ENCODE measurements at regions not wholly inside any gene's neighbourhood (a gene's known extent, or its start where the extent isn't known, plus 50 kb on each side); places are given as distances from the start of the nearest gene placed in this dataset.

DNA sequence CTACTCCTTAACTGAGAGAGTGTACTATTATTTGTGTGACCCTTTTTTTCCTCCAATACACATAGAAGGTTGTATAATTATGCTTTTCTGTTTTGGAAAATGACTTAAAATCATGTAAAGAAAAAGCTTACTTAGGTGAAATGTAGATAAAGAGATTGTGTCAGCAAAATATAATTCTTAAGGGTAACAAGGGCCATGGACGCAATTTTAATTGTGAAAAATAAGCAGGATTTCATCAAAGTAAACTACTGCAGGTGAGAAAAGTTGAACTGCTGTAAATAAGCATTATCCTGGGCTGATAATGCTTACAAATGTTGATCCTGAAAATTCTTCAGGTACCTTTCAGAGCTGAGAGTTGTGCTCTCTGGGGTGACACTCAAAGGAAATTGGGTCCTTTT lies 141.5 kb downstream of the RPIA start:
- no peak for DNase-seq (ENCODE audit: low read depth in 2 of 2)

DNA sequence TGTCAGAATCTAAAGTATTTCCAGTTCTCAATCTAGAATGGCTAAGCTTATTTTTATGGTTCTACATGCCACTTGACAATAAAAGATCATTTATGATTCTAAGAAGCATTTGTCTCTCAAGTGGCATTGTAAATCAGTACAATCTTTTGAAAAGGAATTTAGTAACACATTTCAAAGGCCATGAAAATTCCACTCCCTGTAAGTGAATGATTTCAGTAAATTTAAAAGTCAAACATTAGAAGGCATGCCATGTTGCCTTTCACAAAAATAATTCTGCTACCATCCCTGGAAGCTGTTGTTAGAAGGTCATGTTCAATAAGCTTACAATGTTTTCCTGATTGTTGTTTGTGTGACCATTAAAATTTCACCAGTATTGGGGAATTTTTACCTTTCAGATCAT lies 142.9 kb downstream of the RPIA start:
- no peak for DNase-seq (ENCODE audit: low read depth in 2 of 2)

DNA sequence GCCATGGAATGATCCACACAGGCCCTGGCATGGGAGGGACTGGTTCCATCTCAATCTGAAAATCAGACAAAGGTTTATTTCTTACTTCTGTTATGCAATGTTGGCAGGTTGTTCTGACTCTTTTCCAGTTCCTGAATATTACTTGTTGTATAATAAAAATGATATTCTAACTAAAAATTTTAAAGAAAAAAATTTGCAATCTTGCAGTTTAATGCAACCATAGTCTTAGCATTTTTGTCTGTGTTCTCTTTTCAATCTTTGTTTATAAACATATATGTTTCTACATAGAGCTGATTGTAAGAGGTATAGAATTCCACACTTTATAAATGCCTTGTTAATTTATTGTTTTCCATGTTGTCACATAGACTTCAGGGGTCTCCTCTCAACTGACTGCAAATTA lies 143.4 kb downstream of the RPIA start:
- DNase-seq (ENCODE audit: low read depth in 2 of 2): no peak

DNA sequence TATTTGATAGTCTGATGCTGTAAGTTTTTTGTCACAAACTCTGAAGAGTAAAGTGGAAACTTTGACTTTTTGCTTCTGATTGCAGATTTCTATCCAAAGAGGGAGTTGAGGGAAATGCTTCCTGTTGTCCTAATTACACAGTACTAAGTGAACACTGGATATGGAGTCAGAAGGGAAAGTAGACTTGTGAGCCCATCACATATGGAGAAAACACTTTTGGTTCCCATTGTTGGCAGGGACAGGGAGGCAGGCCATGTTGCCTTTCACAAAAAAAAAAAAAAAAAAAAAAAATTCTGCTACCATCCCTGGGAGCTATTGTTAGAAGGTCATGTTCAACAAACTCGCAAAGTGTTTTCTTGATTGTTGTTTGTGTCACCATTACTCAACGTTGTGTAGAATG lies 144.3 kb downstream of the RPIA start:
- no peak for DNase-seq (ENCODE audit: low read depth in 2 of 2)

DNA sequence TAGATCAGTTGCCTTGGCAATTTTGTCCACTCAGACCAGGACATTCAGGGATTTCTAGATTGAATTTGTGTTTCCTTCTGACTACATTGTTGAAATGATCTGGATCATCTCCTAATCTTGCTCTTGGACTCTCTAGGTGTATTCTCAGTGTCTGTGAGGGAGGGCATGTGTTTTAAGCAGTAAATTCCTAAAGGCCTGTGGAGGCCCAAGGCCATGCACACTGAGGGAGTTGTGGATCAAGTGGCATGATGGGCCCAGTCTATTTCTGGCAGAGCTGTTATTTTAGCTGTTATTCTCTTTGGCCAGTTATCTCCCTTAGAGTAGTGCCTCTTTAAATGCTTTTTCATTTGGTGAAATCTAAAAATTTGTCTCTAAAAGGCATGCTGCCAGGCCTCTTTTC lies 144.9 kb downstream of the RPIA start:
- DNase-seq (ENCODE audit: low read depth in 2 of 2): no peak

DNA sequence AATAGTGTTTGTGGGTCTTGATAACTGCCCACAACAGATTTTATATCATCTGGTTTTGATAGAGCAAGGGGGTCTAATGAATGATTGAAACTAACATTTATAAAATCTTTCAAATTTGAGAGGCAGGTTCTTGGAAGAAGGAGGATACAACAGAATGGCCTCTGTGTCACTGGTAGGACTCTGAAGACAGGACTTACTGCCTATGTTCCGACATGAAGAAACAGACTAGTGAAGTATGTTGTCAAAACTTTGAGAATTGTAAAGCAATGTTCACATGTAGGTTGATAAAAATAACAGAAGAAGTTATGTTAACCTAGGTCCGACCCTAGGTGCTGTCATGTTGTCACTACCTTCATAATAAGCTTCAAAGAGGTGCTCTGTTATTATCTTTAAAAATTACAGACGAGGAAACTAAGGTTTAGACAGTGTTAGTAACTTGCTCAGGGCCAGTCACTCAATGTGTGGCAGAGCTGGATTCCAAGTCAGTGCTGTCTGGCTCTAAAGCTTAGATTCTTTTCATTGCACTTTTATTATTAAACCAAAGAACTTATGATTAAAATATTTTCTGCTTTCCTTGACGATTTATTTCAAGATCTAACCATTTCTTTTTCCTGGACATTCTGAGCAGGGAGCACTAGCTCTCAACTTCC lies 146.2 kb downstream of the RPIA start:
- DNase-seq (ENCODE audit: low read depth in 2 of 2): no peak

DNA sequence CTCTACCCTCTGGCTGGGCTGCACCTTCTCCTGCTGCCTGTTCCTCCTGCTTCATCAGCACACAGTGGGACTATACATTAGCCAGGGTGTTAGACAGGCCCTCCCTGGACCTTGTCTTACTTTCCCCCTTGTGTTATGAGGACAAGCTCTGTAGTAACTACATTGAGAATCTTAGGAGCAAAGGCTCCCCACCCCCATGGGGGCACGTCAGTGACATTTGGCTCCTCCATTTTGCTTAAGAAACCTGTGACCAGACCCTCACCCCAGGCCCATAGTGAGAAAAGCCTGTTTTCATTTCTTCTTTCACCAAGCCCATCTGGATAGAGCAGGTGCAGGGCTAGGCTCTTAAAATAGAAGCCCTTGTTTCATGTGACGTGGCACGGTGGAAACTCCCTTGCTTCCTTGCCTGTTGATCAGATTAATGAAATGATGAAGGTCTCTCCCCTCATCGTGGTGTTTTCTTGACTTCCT lies 146.7 kb downstream of the RPIA start:
- DNase-seq (ENCODE audit: low read depth in 2 of 2): no peak

DNA sequence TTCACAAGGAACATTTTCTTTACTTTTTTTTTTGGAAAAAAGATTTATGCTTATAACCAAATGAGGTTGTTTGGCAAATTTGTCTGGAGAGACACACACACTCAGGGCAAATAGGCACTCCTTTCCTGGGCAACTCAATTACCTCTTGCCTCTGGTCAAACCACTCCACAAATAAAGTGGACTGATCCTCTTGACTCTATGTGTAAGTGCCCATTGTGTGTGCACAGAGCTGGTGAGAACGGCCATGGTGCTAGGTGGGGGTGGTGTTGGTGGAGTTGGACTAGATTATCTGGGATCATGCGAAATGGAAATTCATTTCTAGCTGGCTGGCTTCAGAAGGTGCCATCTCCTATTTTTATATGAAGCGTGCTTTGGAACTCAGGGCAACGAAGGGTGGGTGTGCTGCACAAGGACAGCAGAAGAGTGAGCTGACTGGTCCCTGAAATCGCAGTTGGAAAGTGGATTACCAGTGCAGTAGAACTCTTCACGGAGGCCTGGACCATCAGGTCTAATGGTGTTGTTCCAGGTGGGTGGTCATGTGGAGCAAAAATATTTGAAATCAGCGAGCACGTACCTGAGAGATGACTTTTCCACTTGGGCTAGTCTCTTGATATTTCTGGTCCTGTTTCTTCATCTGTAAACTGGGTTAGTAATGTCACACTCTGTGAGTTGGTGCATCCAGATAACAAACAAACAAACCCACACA lies 149.9 kb downstream of the RPIA start:
- DNase-seq (ENCODE audit: low read depth in 2 of 2): no peak

DNA sequence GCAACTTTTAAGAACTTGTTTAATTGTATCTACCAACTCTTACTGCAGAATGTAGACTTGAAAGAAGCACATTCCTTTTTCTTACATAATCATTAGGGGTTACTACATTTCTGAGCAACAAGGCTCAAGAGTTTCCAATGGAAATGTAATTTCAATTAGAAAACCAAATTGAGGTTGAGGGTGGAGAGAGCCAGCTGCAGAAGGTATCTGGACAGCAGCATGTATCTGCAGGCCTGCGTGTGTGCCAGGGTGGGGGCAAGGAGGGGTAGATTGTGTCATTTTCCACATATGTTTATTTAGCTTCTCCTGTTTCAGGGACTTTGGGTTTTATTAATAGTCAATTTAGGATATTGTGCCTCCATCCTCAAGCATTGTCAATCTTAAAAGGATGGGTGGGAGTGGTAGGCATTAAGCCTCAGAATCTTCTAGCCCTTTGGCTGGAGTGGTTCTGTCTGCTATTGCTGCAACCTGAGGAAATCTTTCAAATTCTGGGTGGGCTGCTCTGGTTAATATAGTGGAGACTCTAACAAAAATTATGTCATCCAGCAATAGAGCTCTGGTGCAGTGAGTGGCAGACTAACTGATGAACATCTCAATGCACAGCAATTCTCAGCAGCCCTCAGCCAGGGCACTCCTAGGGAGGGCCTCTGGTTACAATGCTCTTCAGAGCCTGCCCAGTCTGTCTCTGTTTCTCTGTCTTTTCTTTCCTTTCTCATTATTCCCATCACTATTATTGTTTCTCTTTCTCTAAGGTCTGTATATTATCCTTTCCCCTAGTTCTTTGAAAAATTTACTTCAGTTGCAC lies 151.4 kb downstream of the RPIA start:
- no peak for DNase-seq (ENCODE audit: low read depth in 2 of 2)

DNA sequence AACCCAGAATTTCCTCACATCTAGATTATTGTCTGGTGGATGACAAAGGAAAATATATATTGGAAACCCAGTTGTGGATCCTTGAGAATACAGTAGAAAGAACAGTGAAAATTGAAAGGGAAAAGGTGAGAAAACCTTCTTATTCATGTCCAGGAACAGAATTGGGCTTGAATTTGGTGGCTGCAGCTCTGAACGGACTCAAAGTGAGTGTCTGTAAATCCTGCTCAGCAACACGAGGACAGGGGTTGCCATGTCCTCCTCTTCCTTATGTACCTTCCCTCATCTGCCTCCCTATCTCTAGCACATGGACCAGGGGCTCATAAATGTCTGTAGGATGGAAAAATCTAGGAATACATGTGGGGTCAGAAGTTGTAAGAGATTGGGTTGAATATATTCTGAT lies 152.2 kb downstream of the RPIA start:
- DNase-seq (ENCODE audit: low read depth in 2 of 2): no peak

DNA sequence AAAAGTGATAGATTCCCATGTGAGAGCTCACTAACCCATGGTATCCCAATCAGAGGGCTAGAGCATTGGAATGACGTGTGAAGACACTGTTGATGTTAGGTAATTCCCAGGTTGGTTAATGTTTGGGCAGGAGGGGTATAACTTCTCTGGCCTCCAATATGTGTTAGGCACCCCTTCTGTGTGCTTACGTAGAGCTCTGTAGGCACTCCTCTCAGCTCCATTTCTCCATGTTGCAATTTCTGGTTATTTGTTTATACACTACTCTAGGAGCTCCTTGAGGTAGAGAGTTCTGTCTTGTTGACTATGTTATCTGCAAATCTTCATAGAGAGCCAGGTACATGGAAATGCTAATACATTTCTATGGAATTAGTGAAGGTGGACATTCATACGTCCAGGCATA lies 153.5 kb downstream of the RPIA start:
- DNase-seq (ENCODE audit: low read depth in 2 of 2): no peak

DNA sequence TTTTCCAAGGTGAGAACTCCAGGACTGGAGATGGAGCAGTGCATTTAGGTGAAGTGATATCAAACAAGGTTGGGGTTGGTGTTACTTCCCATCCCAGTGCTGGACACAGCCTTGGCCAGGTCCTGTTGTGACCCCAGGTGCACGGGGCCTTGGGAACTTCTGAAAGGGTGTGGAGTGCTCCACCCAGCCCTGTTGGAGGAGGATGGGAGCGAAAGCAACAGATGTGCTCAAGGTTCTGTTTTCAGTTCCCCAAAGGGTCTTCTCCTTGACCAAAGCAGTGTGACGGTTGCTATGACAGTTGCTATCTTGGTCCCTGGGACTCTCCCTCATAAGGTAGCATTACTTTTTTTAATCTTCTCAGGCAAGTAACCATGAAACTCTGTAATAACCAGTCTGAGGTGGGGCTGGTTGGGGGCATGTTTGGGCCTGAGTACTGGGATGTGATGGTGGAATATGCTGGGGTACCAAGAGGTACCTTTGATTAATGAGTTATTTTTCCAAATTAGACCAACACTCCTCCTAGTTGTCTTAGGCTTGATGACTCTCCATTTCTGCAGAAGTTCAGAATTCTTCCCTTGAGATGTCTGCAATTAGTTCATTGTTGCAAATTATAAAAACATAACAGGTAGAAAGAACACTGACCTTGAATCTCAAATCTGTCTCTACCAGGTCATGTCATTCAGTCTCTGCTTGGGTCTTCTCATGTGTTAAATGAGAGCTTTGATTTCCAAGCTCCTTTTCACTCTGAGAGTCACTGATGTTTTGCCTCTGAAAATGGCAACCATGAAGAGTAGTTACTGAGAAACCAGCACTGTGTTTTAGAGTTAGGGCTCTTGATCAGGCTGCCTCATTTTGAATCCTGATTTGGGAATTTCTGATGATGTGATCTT lies 154.5 kb downstream of the RPIA start:
- DNase-seq (ENCODE audit: low read depth in 2 of 2): no peak

DNA sequence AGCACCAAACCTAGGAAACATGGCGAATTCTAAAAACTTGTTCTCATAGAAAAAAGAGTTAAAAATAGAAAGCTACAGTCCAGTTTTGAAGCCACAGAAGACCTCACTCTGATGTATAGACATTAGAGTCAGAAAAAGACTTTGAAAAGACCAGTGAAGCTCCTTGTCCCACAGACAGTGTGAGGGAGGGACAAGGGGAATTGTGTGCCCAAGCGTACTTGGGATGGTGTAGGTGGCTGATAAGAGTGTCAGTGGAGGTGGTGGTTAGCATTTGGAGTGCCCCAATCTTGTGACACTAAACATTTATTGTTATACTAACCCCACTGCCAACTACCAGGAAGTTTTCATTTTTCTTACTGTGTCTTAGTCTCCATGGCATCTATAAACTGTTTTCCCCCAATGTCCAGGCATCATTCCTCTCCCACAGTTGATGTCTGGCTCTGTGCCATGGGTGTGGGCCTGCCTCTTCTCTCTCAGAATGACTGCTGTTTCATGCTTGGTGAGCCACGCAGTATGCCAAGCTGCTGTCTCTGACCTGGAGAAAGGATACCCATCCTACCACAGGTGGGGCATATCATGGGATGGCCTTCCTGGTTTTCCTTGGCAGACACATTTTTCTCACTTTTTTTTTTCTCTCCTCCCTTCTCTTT lies 161.4 kb downstream of the RPIA start:
- DNase-seq (ENCODE audit: low read depth in 2 of 2): no peak

DNA sequence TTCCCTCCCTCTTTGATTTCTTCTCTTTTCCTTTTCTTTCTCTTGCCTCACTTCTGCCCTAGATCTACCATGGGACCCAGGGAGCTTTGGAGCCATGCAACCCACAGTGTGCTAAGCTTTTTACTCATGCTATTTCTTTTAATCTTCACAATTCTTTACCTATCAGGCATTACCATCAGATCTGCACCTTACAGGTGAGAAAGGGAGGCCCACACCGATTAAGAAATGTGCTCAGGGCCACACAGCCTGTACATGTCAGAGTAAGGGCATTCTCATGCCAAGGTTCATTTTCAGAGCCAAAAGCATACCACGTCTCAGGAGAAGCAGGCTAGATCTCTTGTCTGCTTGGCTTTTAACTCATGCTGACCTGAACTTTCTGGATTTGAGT lies 161.9 kb downstream of the RPIA start:
- no peak for DNase-seq (ENCODE audit: low read depth in 2 of 2)

DNA sequence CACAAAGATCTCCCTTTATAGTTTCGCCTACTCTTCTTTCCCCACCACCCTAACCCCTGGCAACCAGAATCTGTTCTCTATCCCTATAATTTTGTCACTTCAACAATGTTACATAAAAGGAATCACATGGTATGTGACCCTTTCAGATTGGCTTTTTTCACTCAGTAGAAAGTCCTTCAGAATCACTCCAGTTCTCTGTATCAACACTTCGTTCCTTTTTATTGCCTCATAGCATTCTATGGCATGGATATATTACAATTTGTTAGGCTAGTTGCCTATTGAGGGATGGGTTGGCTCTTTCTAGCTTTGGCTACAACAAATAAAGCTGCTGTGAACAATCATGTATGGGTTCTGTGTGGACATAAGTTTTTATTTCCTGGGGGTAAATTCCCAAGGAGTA lies 163.1 kb downstream of the RPIA start:
- no peak for DNase-seq (ENCODE audit: low read depth in 2 of 2)

DNA sequence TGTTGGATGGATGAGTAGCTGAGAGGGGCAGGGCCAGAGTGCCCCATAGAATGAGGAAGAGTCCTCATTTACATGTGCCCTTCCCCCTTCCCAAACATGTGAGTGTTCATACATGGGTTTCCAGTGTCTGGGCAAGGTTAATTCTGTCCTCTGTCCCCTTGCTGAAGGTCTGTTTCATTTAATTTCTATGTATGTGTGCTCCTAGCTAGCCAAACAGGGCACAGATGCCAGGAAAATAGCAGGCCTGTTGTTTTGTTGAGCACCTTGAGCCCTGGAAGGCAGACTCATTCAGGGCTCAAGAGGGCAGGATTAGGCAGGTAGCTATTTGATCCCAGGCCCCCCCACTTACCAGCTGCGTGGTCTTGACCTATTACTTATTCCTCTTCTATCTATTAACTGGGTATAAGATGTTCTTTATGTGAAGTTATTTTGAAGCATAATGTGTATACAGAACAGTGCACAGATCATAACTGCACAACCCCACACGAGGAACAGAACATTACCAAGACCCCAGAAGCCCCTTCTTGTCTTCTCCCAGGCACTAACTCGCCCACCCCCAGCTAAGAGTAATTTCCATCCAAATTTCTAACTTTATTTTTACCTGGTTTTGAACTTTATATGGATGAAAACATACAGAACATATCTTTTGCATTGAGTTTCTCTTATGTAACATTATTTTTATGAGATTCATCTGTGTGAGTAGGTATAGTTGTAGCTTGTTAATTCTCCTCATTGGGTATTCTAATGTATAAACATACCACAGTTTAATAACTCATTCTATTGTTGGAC lies 164.3 kb downstream of the RPIA start:
- no peak for DNase-seq (ENCODE audit: low read depth in 2 of 2)

DNA sequence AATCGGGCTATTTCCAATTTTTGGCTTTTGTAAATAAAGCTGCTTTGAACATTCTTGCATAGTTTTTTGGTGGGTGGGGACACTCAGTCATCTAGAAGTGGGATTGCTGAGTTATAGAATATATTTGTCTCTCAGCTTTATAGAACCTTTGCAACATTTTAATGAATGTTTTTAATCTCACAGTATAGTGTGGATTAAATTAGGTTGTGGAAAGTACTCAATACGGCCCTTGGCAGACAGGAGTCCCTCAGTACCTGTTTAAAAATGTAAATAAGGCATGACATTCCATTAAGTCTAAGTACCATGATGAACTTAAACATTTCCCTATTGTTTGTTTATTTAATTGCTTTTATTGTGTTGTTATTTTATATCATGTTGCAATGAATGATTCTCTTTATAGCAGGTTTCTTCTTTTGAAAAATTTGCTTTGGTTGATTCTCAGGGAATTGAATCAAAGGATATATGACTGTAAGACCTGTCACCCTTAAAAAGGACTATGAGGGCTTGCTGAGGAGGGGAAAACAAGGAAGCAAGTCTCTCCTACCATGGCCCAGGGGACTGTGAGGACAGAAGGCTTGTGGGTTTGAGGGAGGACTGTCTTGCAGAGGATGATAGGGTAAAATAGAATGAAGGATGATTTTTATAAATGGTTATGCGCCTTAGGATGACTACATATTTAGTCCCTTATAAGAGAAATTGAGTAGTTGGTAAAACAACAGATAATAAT lies 165.1 kb downstream of the RPIA start:
- DNase-seq (ENCODE audit: low read depth in 2 of 2): no peak

DNA sequence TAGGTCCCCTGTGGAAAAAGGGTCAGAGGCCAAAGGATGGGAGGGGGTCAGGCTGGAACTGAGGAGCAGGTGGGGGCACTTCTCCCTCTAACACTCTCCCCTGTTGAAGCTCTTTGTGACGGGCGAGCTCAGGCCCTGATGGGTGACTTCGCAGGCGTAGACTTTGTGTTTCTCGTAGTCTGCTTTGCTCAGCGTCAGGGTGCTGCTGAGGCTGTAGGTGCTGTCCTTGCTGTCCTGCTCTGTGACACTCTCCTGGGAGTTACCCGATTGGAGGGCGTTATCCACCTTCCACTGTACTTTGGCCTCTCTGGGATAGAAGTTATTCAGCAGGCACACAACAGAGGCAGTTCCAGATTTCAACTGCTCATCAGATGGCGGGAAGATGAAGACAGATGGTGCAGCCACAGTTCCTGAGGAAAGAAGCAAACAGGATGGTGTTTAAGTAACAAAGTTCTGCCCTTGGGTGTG lies 165.8 kb downstream of the RPIA start:
- DNase-seq (ENCODE audit: low read depth in 2 of 2): no peak

DNA sequence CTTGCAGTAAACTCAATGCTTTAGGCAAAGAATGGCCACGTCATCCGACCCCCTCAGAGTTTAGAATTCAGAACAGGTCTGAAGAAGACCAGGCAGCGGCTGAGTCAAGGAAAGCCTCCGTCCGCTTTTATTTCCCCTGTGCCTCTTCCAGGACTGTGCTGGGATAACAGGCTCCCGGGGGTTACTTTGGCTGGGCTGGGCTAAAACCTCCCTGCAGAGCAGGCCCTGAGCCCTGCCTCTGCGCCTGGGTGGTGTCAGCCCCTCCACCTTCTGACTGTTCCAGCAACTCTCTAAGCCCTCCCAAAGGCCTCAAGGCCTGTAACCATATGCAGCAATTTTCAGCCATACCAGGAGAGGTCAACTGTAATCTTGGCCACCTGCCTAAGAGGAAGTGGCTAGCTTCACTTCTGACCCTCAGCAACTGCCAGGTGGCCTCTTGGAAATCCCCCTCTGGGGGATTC lies 166.5 kb downstream of the RPIA start:
- no peak for DNase-seq (ENCODE audit: low read depth in 2 of 2)

DNA sequence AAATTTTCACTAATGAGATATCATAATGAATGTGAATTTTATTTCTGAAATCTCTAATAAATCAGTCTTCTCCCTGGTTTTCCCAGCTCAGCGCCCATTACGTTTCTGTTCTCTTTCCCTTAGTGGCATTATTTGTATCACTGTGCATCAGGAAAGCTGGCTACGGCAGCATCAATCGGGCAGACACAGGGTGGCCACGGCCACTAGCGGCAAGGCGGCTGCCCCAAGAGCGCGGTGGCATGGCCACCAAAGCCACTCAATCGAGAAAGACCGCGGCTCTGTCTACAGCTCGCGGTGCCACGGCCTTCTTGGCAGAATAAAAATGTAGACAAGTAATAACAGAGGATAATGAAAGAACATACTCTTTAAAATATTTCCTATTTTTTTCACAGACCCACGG lies 168.0 kb downstream of the RPIA start:
- no peak for DNase-seq (ENCODE audit: low read depth in 2 of 2)

Measured in stimulated activated CD4-positive, alpha-beta T cell treated with anti-CD3 and anti-CD28 coated beads, Interleukin-15, amount 100 ng/mL, for 48 hours (primary cell).